ENCODE measurements at regions not wholly inside any gene's neighbourhood (a gene's known extent, or its start where the extent isn't known, plus 50 kb on each side); places are given as distances from the start of the nearest gene placed in this dataset.

- TF ChIP-seq GATA2 (IDR thresholded peaks at IDR 0.05; ENCODE audit: low read depth, low read length) (no peak), GATA3 (IDR thresholded peaks at IDR 0.05; ENCODE audit: low read depth, low read length) (no peak)
These were observed 1550.9 kb downstream of the PCDH9 start for GRCh38 chr13:65679240-65679639.
